Activated CD8-positive, alpha-beta memory T cell treated with anti-CD3 and anti-CD28 coated beads, Interleukin-2, amount 10 ng/mL, durations not matched to agents 7 days and 5 days (primary cell): ENCODE measurements at regions not wholly inside any gene's neighbourhood (a gene's known extent, or its start where the extent isn't known, plus 50 kb on each side); places are given as distances from the start of the nearest gene placed in this dataset.

Experiments
- ATAC-seq: fragments of 150-1000 bp; cut with Tn5 transposase; one replicate; pipeline ENCODE4 v1.10.0; 2021; ENCODE audit warnings: moderate library complexity
- CTCF ChIA-PET: fragments of 350-600 bp; sonication (Branson Sonifier 250); formaldehyde crosslinking; loops from one replicate; lab custom pipeline; 2021; ENCODE audit warnings: antibody characterized with exemption; lab: Charles Lee
- DNase-seq: peaks from one replicate; pipeline ENCODE4 v3.0.0-alpha.2; 2020
- H3K27ac Mint-ChIP-seq: one replicate; pipeline ENCODE4 v1.8.0; 2021; ENCODE audit warnings: mild to moderate bottlenecking, mixed read lengths
- H3K27me3 Mint-ChIP-seq: one replicate; pipeline ENCODE4 v1.8.0; 2021; ENCODE audit warnings: mixed read lengths
- H3K36me3 Mint-ChIP-seq: one replicate; pipeline ENCODE4 v1.8.0; 2021; ENCODE audit warnings: mild to moderate bottlenecking, mixed read lengths
- H3K4me1 Mint-ChIP-seq: one replicate; pipeline ENCODE4 v1.8.0; 2021; ENCODE audit warnings: mixed read lengths
- H3K4me3 Mint-ChIP-seq: one replicate; pipeline ENCODE4 v1.8.0; 2021; ENCODE audit warnings: mild to moderate bottlenecking, moderate library complexity, mixed read lengths
- H3K9me3 Mint-ChIP-seq: one replicate; pipeline ENCODE4 v1.8.0; 2022; ENCODE audit warnings: low read depth, mixed read lengths

DNA sequence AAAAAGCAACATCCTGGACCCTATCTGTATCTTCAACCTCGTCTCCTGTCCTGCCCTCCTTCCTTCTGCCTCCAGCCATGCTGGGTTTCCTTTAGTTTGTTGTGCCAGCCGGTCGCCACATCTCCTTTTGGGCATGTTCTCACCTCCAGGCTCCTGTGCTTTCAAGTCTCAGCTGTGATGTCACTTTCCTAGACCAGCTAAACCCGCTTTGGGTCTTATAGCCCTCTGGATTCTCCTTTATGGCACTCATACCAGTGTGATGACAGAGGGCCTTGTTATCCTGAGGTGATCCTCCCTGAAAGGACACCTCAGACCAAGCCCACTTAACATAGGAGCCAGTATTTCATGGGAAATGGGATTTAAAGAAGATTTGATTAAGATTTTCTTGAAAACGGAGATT is 108.6 kb downstream of the EMX2 start:
- ATAC-seq = no peak
- DNase-seq = no peak
- Mint-ChIP-seq H3K9me3 (peaks cover 7% of the 10 kb centered on the region), H3K27ac (no peak overlapping the region), H3K4me1 (peaks cover 17% of the 10 kb centered on the region), H3K27me3 (peaks cover 19% of the 10 kb centered on the region), H3K4me3 (no peak overlapping the region), H3K36me3 (peaks cover 3% of the 10 kb centered on the region)
- CTCF ChIA-PET = interaction anchor here (0.7 kb wide), 1 partner anchor 434 kb away, joined by 3 read pairs; no protein-coding TSS in a partner anchor

- H3K27ac Mint-ChIP-seq = no peak overlapping the region
- ATAC-seq (peak; percentile 25), DNase-seq (no peak)
- H3K36me3 Mint-ChIP-seq = peaks cover 5% of the 10 kb centered on the region
- H3K4me1 Mint-ChIP-seq = peaks cover 24% of the 10 kb centered on the region
- H3K9me3 Mint-ChIP-seq = peaks cover 9% of the 10 kb centered on the region
- CTCF ChIA-PET = no interaction called here
- peaks cover 22% of the 10 kb centered on the region for H3K27me3 Mint-ChIP-seq
- H3K4me3 Mint-ChIP-seq = no peak overlapping the region
Measured at GRCh38 chr10:117652228-117653169, 110.0 kb downstream of the EMX2 start.

DNA sequence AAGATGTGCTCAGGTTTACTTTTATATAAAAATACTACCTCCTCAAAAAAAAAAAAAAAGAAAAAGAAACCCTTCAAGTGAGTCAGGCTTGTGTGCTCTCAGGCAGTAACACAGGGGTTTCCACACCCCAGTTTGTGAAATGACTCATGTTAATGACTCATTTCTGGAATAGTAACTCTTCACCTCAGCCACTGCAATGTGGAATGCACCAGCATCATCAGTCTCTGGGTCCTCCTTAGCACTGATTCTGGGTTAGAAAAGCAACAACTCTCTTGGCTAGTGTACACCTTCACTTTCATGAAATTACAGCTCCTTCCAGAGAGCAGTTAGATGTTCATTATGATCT is 110.6 kb downstream of the EMX2 start:
- Mint-ChIP-seq H3K9me3 (peaks cover 9% of the 10 kb centered on the region), H3K4me1 (peaks cover 24% of the 10 kb centered on the region), H3K36me3 (peaks cover 5% of the 10 kb centered on the region), H3K27ac (peak overlapping the region; percentile 50), H3K27me3 (peaks cover 22% of the 10 kb centered on the region), H3K4me3 (no peak overlapping the region)
- peak; percentile 95 for ATAC-seq
- CTCF ChIA-PET = no interaction called here
- DNase-seq = peak; percentile 72

GRCh38 chr10:117654105-117654504 is 111.6 kb downstream of the EMX2 start:
- ATAC-seq = no peak
- no peak overlapping the region for H3K27ac Mint-ChIP-seq
- CTCF ChIA-PET = no interaction called here
- H3K27me3 Mint-ChIP-seq = peaks cover 22% of the 10 kb centered on the region
- peaks cover 5% of the 10 kb centered on the region for H3K36me3 Mint-ChIP-seq
- peaks cover 9% of the 10 kb centered on the region for H3K9me3 Mint-ChIP-seq
- no peak for DNase-seq
- H3K4me1 Mint-ChIP-seq = peaks cover 24% of the 10 kb centered on the region
- no peak overlapping the region for H3K4me3 Mint-ChIP-seq

DNA sequence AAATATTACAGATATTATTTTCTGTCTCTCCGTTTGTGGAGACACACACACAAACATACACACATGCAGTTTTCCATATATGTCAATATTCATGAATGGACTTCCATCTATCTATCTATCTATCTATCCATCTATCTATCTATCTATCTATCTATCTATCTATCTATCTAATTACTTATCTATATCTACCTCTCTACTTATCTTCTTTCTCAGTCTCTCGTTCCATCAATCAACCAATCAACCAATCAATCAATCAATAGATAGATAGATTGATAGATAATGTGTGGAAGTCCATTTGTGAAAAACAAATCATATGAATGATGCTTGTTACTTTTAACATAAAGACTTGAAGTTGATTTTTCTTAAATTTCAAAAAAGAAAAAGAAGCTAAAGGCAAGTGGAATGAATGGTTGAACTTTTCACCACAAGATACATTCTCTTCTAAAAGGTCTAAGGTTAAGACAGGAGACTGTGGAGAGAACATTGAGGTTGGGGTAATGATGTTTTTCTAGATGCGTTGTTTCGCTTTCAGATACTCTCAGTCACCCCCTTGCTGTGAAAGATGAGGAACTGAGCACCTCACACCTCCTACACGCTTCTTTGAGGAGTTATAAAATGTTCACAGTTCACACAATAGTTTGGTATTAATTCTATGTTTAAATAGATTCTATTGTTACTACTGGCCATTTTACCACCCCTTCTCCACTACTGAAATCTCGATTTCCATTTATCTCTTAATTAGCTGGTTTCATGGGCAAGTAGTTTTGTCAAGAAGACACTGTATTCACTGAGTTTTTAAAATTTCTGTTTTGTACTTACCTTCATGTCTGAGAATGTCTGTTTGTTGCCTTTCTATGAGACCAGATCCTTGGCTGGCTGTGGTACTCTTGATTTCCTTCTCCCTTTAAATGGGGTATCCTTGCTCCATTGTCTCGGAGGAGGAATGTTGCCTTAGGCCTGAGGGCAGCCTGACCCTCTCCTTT is 114.1 kb downstream of the EMX2 start:
- Mint-ChIP-seq H3K9me3 (peaks cover 9% of the 10 kb centered on the region), H3K27ac (no peak overlapping the region)
- no peak for ATAC-seq

GRCh38 chr10:117661316-117661715 is 118.8 kb downstream of the EMX2 start:
- Mint-ChIP-seq H3K27me3 (peaks cover 6% of the 10 kb centered on the region), H3K36me3 (peaks cover 2% of the 10 kb centered on the region), H3K9me3 (peaks cover 2% of the 10 kb centered on the region), H3K4me1 (peaks cover 7% of the 10 kb centered on the region), H3K27ac (no peak overlapping the region), H3K4me3 (no peak overlapping the region)
- CTCF ChIA-PET = no interaction called here
- DNase-seq = no peak
- ATAC-seq = no peak

More for the DNA sequence above, 114.1 kb downstream of the EMX2 start:
- no peak for DNase-seq
- CTCF ChIA-PET = no interaction called here
- Mint-ChIP-seq H3K36me3 (peaks cover 5% of the 10 kb centered on the region), H3K27me3 (peaks cover 15% of the 10 kb centered on the region), H3K4me1 (peaks cover 24% of the 10 kb centered on the region), H3K4me3 (no peak overlapping the region)

DNA sequence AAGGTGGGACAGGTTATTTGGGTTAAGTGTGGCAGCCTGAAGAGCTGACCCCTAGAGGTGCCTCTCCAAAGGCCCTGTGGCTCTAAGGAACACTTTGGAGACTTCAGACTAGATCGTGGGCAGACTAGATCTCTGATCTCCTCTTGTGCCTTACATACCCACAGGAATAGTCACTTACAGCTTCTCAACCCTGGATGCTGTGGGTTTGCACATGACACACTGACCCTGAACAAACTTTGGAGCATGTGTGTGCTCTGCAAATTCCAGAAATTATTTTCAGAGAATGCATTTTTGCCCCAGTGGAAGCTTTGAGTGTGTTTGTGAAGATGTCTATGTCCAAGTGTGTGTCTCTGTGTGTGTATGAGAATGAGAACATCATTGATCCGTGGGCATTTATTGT is 119.6 kb downstream of the EMX2 start:
- H3K27ac Mint-ChIP-seq = no peak overlapping the region
- CTCF ChIA-PET = no interaction called here
- H3K4me3 Mint-ChIP-seq = no peak overlapping the region
- DNase-seq (no peak), ATAC-seq (no peak)
- H3K36me3 Mint-ChIP-seq = no peaks in the 10 kb centered on the region
- no peaks in the 10 kb centered on the region for H3K9me3 Mint-ChIP-seq
- H3K27me3 Mint-ChIP-seq = peaks cover 3% of the 10 kb centered on the region
- H3K4me1 Mint-ChIP-seq = peaks cover under 1% of the 10 kb centered on the region

DNA sequence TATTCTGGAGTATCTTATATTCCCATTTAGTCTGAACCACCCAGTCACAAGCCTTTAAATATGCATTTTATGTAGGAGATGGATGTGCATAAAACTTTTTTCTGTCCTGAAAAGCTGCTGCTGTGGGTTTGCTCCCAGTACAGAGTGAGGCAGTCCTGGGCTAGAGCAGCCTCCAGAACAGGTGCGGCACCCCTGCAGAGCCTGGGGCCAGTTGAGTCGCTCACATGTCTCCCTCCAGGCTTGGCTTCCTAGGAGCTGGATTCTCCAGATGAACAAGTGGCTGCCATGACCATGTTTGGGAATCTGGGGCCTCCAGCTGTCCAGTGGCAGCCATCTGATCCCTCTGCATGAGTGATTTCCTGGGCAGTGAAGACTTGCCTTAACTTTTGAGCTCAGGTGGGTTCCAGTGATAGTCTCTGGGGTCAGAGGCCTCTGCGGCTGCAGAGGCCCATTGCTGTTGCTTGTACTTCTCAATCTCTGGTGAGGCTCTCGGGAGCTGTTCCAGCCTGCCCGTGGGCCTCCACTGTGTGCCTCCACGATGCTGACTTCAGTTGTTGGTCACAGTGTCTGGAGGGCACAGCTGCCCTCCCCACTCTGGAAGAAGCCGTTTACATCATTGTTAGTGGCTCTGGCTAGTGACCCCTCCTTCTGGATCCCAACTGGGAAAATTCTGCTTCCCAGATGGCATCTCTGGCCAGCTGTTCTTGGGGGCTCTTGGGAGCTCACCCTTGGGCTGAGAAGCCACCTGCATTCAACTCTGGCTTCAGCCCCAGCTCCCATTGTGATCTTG is 120.4 kb downstream of the EMX2 start:
- Mint-ChIP-seq H3K27ac (no peak overlapping the region), H3K4me1 (no peaks in the 10 kb centered on the region), H3K4me3 (no peak overlapping the region), H3K9me3 (no peaks in the 10 kb centered on the region), H3K27me3 (peaks cover 3% of the 10 kb centered on the region), H3K36me3 (no peaks in the 10 kb centered on the region)
- no peak for ATAC-seq
- DNase-seq = no peak
- CTCF ChIA-PET = no interaction called here

DNA sequence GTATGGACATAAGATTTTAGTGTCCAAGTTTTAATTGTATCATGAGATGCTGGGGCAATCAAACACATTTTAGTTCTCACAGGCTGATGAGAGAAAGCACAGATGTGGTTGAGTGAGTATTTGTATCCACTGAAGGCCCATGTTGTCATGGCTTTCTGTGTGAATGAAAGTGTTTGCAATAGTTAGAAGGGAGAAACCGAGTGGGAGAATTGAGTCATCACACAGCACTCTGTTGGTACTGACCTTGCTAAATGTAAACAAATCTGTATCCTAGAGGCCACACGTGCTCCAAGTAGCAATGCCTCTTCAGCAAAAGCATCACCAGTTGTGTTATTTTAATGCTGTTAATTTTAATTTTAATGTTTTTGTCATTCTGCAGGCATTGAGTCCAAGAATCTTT is 121.2 kb downstream of the EMX2 start:
- H3K27ac Mint-ChIP-seq = no peak overlapping the region

DNA sequence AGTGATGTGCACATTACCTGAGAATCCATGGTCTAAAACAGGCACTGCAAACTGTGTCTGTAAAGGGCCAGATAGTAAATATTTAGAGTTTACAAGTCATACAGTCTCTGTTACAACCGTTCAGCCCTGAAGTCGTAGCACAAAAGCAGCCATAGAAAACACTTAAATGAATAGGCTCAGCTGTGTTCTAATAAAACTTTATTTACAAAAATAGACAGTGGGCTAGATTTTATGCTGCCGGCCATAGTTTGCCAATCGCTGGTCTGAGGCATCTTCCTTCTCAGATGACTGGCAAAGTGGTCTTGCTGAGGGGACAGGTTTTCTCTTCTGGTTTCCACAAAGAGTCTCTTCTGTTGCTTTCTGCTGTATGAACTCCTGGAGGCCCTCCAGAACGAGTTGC is 121.7 kb downstream of the EMX2 start:
- CTCF ChIA-PET = no interaction called here
- H3K4me1 Mint-ChIP-seq = no peaks in the 10 kb centered on the region
- H3K9me3 Mint-ChIP-seq = no peaks in the 10 kb centered on the region
- no peak for ATAC-seq
- H3K4me3 Mint-ChIP-seq = no peak overlapping the region
- no peak for DNase-seq
- peaks cover 3% of the 10 kb centered on the region for H3K27me3 Mint-ChIP-seq
- no peaks in the 10 kb centered on the region for H3K36me3 Mint-ChIP-seq
- H3K27ac Mint-ChIP-seq = no peak overlapping the region

More for the DNA sequence above, 121.2 kb downstream of the EMX2 start:
- no peaks in the 10 kb centered on the region for H3K4me1 Mint-ChIP-seq
- ATAC-seq (peak; percentile 39), DNase-seq (no peak)
- peaks cover 3% of the 10 kb centered on the region for H3K27me3 Mint-ChIP-seq
- H3K9me3 Mint-ChIP-seq = no peaks in the 10 kb centered on the region
- H3K36me3 Mint-ChIP-seq = no peaks in the 10 kb centered on the region
- CTCF ChIA-PET = no interaction called here
- no peak overlapping the region for H3K4me3 Mint-ChIP-seq

GRCh38 chr10:117666166-117666565 is 123.6 kb downstream of the EMX2 start:
- Mint-ChIP-seq H3K27ac (no peak overlapping the region), H3K9me3 (no peaks in the 10 kb centered on the region), H3K4me3 (no peak overlapping the region), H3K27me3 (no peaks in the 10 kb centered on the region), H3K36me3 (no peaks in the 10 kb centered on the region), H3K4me1 (no peaks in the 10 kb centered on the region)
- DNase-seq (no peak), ATAC-seq (no peak)
- CTCF ChIA-PET = no interaction called here

- H3K36me3 Mint-ChIP-seq = no peaks in the 10 kb centered on the region
- H3K9me3 Mint-ChIP-seq = no peaks in the 10 kb centered on the region
- CTCF ChIA-PET = no interaction called here
- DNase-seq (no peak), ATAC-seq (no peak)
- H3K4me1 Mint-ChIP-seq = no peaks in the 10 kb centered on the region
- H3K4me3 Mint-ChIP-seq = no peak overlapping the region
- H3K27ac Mint-ChIP-seq = no peak overlapping the region
- no peaks in the 10 kb centered on the region for H3K27me3 Mint-ChIP-seq
Measured at GRCh38 chr10:117666965-117667364, 124.4 kb downstream of the EMX2 start.

DNA sequence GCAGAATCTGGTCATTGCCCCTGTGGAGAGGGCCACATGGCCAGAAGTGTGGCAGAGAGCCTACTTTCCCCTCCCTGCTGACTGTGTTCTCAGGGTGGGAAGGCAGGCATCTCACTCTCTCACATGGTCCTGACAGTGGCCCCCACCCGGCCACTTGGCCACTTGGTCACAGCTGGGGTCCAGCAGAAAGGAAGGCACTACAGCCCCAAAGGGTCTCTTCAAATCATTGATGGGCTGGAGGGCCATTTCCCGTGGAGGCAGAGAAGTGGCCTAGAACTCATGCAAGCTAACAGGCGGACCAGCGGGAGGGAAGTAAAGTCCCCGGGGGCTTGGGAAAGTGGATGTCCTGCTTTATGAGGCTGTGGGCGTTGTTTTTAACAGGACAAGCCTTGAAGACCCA is 125.3 kb downstream of the EMX2 start:
- Mint-ChIP-seq H3K27me3 (no peaks in the 10 kb centered on the region), H3K4me3 (no peak overlapping the region), H3K9me3 (no peaks in the 10 kb centered on the region), H3K4me1 (no peaks in the 10 kb centered on the region), H3K36me3 (no peaks in the 10 kb centered on the region), H3K27ac (no peak overlapping the region)
- DNase-seq = no peak
- CTCF ChIA-PET = no interaction called here
- no peak for ATAC-seq
